HEK293T (cell line): ENCODE measurements at regions not wholly inside any gene's neighbourhood (a gene's known extent, or its start where the extent isn't known, plus 50 kb on each side); places are given as distances from the start of the nearest gene placed in this dataset.

Experiments
- CTCF ChIA-PET: fragments of 350-600 bp; formaldehyde crosslinking; extraction: SDS; loops from one replicate; lab custom pipeline; 2021; ENCODE audit warnings: antibody characterized with exemption, inconsistent platforms; lab: Yijun Ruan, JAX
- POLR2A ChIA-PET: fragments of 350-600 bp; formaldehyde crosslinking; extraction: SDS; loops from one replicate; lab custom pipeline; 2020; ENCODE audit warnings: antibody characterized with exemption, inconsistent platforms; lab: Yijun Ruan, JAX
- DNase-seq: peaks from one replicate; pipeline ENCODE4 v3.0.0; 2012; ENCODE audit warnings: mixed read lengths; ENCODE audit errors: extremely low spot score
- ARNT ChIP-seq: fragments of 450-650 bp; IDR thresholded peaks from 2 replicates; pipeline ENCODE4 v1.6.1; 2017; ENCODE audit warnings: mild to moderate bottlenecking
- BHLHE40 ChIP-seq: fragments of 450-650 bp; IDR thresholded peaks from 2 replicates; pipeline ENCODE4 v1.6.1; 2016; ENCODE audit warnings: mild to moderate bottlenecking, moderate library complexity, borderline replicate concordance
- CTBP1 ChIP-seq: fragments of 450-650 bp; IDR thresholded peaks from 2 replicates; pipeline ENCODE4 v1.6.1; 2016; ENCODE audit warnings: borderline replicate concordance
- ELF4 ChIP-seq: fragments of 450-650 bp; IDR thresholded peaks from 2 replicates; pipeline ENCODE4 v1.6.1; 2017; ENCODE audit warnings: antibody characterized with exemption
- FOXA1 ChIP-seq: fragments of 450-650 bp; IDR thresholded peaks from 2 replicates; pipeline ENCODE4 v1.6.1; 2016; ENCODE audit warnings: mild to moderate bottlenecking
- FOXK2 ChIP-seq: fragments of 450-650 bp; IDR thresholded peaks from 2 replicates; pipeline ENCODE4 v1.6.1; 2016; ENCODE audit warnings: mild to moderate bottlenecking
- FOXM1 ChIP-seq: fragments of 450-650 bp; IDR thresholded peaks from 2 replicates; pipeline ENCODE4 v1.6.1; 2017; ENCODE audit warnings: mild to moderate bottlenecking, borderline replicate concordance
- HDGF ChIP-seq: fragments of 450-650 bp; IDR thresholded peaks from 2 replicates; pipeline ENCODE4 v1.6.1; 2017; ENCODE audit warnings: antibody characterized with exemption, borderline replicate concordance
- L3MBTL2 ChIP-seq: fragments of 450-650 bp; conservative IDR thresholded peaks from 2 replicates; pipeline ENCODE4 v1.6.1; 2016; ENCODE audit warnings: mild to moderate bottlenecking
- LEF1 ChIP-seq: fragments of 450-650 bp; IDR thresholded peaks from 2 replicates; pipeline ENCODE4 v1.6.1; 2017; ENCODE audit warnings: mild to moderate bottlenecking, borderline replicate concordance
- NFRKB ChIP-seq: fragments of 450-650 bp; IDR thresholded peaks from 2 replicates; pipeline ENCODE4 v1.6.1; 2016; ENCODE audit warnings: mild to moderate bottlenecking, moderate library complexity
- PKNOX1 ChIP-seq: fragments of 450-650 bp; IDR thresholded peaks from 2 replicates; pipeline ENCODE4 v1.6.1; 2016
- SP1 ChIP-seq: fragments of 450-650 bp; IDR thresholded peaks from 2 replicates; pipeline ENCODE4 v1.6.1; 2017
- SUZ12 ChIP-seq: fragments of 450-650 bp; IDR thresholded peaks from 2 replicates; pipeline ENCODE4 v1.6.1; 2016; ENCODE audit warnings: mild to moderate bottlenecking
- TARDBP ChIP-seq: fragments of 450-650 bp; IDR thresholded peaks from 2 replicates; pipeline ENCODE4 v1.6.1; 2016
- ZNF384 ChIP-seq: fragments of 450-650 bp; IDR thresholded peaks from 2 replicates; pipeline ENCODE4 v1.6.1; 2016

DNA sequence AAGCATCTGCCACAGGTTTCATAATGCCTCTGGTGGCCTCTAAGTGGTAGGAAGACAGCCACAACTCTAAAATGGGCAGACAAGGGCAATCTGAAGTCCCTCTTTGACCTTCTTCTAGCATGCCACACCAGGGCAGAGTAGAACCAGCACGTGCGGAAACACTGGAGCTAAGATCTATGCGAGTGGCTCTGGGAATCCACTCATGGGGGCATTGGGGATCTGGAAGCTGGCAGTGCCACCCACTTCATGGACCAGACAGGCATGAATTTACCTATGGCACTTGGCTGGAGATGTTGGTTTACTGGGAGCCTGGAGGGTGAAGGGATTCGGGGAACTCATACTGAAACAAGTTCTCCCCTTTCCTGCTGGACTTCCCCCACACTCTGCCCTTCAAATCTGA lies 337.4 kb downstream of the MIAT start:
- no peak for DNase-seq
- POLR2A ChIA-PET: no interaction called here
- CTCF ChIA-PET: no interaction called here
- TF ChIP-seq FOXA1: no peak
- TF ChIP-seq ARNT: no peak
- TF ChIP-seq ZNF384: no peak
- TF ChIP-seq ELF4: no peak
- TF ChIP-seq FOXK2: no peak
- TF ChIP-seq L3MBTL2: no peak
- no peak for TF ChIP-seq SP1
- TF ChIP-seq HDGF: no peak
- no peak for TF ChIP-seq FOXM1
- no peak for TF ChIP-seq CTBP1
- no peak for TF ChIP-seq NFRKB
- TF ChIP-seq LEF1: no peak
- no peak for TF ChIP-seq PKNOX1
- no peak for TF ChIP-seq TARDBP
- TF ChIP-seq BHLHE40: no peak
- TF ChIP-seq SUZ12: no peak

DNA sequence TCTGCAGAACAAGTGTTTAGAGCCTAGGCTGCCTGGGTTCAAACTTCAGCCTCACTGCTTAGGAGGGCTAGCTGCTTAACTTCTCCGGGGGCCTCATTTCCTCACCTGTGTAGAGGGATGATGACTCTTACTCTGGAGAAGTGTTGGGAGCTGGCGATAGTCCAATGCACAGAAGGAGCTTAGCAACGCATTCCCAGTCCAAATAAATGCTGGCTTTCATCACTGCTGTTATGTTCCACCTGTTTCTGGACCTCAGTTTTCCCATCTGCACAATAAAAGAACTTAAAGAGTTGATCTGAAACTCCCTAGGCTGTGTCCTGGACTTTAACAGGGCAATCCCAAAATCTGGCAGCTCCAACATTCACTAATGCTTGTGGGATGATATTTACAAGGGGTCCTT lies 337.8 kb downstream of the MIAT start:
- no peak for DNase-seq
- CTCF ChIA-PET: no interaction called here
- TF ChIP-seq ZNF384 (no peak), FOXM1 (no peak), LEF1 (no peak), CTBP1 (no peak), BHLHE40 (no peak), PKNOX1 (no peak), L3MBTL2 (no peak), ELF4 (no peak), SP1 (no peak)
- POLR2A ChIA-PET: no interaction called here

- TF ChIP-seq NFRKB (no peak), SP1 (no peak), PKNOX1 (no peak), CTBP1 (no peak), FOXM1 (no peak), HDGF (no peak), LEF1 (no peak), BHLHE40 (no peak), ELF4 (no peak), L3MBTL2 (no peak), FOXA1 (no peak)
- ChIA-PET CTCF (no interaction called here), POLR2A (no interaction called here)
- no peak for DNase-seq
Measured at GRCh38 chr22:26996154-26996553, 338.8 kb downstream of the MIAT start.

GRCh38 chr22:26998129-26998528 lies 340.7 kb downstream of the MIAT start:
- ChIA-PET CTCF (no interaction called here), POLR2A (no interaction called here)
- no peak for DNase-seq
- no peak for TF ChIP-seq NFRKB
- no peak for TF ChIP-seq ARNT
- no peak for TF ChIP-seq FOXA1
- TF ChIP-seq FOXM1: no peak
- no peak for TF ChIP-seq PKNOX1
- TF ChIP-seq HDGF: no peak
- no peak for TF ChIP-seq BHLHE40
- no peak for TF ChIP-seq TARDBP
- no peak for TF ChIP-seq LEF1
- TF ChIP-seq SP1: no peak
- no peak for TF ChIP-seq ZNF384
- no peak for TF ChIP-seq CTBP1
- TF ChIP-seq ELF4: no peak
- TF ChIP-seq SUZ12: no peak
- no peak for TF ChIP-seq L3MBTL2
- no peak for TF ChIP-seq FOXK2

DNA sequence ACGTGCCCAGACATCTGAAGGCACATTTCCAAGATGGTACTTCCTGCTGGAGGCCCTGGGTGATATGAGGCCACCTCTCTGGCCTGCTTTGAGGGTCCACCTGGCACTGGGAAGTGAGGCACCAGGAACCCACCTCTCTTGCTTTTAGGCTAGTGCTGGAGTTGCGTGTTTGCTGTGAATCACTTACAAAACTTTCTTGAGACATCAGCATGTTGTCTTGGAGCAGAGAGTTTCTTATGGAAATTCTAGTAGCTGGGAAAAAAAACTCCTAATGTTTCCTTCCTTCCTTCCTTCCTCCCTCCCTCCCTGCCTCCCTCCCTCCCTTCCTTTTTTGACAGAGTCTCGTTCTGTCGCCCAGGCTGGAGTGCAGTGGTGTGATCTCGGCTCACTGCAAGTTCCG lies 341.3 kb downstream of the MIAT start:
- DNase-seq: no peak
- ChIA-PET POLR2A (no interaction called here), CTCF (no interaction called here)
- TF ChIP-seq BHLHE40: no peak
- TF ChIP-seq NFRKB: no peak
- TF ChIP-seq FOXA1: no peak
- no peak for TF ChIP-seq ZNF384
- no peak for TF ChIP-seq FOXM1
- no peak for TF ChIP-seq SP1
- no peak for TF ChIP-seq L3MBTL2
- TF ChIP-seq SUZ12: no peak
- TF ChIP-seq TARDBP: no peak
- no peak for TF ChIP-seq CTBP1
- no peak for TF ChIP-seq ELF4
- no peak for TF ChIP-seq FOXK2
- no peak for TF ChIP-seq LEF1
- TF ChIP-seq HDGF: no peak
- TF ChIP-seq PKNOX1: no peak
- no peak for TF ChIP-seq ARNT
